Liver (tissue), 8 donors: ENCODE measurements at regions not wholly inside any gene's neighbourhood (a gene's known extent, or its start where the extent isn't known, plus 50 kb on each side); places are given as distances from the start of the nearest gene placed in this dataset.

Experiments used
- DNase-seq: peaks from one replicate; pipeline ENCODE4 v3.0.0-alpha.2; 2017; ENCODE audit warnings: low spot score
- H3K27ac ChIP-seq, 2 donors: one replicate each; pipeline ENCODE4 v1.7.0; 2013; ENCODE audit warnings: inconsistent platforms in 2 of 2, low read length in 2 of 2, control low read depth in 1 of 2, low read depth in 1 of 2, mild to moderate bottlenecking in 1 of 2
- H3K27me3 ChIP-seq, 4 donors: one replicate each; pipeline versions ENCODE4 v1.6.1 to v1.7.0; 2013; ENCODE audit warnings: low read length in 3 of 4, inconsistent platforms in 1 of 4, mild to moderate bottlenecking in 1 of 4, moderate library complexity in 1 of 4; ENCODE audit not compliant: control insufficient read depth in 4 of 4, insufficient read depth in 4 of 4
- H3K36me3 ChIP-seq, 4 donors: one replicate each; pipeline versions ENCODE4 v1.6.1 to v1.7.0; 2013; ENCODE audit warnings: low read length in 3 of 4, mild to moderate bottlenecking in 3 of 4, low read depth in 1 of 4, moderate library complexity in 1 of 4; ENCODE audit not compliant: control insufficient read depth in 4 of 4, insufficient read depth in 3 of 4
- H3K4me1 ChIP-seq, 4 donors: one replicate each; pipeline versions ENCODE4 v1.6.1 to v1.7.0; 2013; ENCODE audit warnings: low read length in 3 of 4, mild to moderate bottlenecking in 3 of 4, moderate library complexity in 1 of 4; ENCODE audit not compliant: control insufficient read depth in 4 of 4, insufficient read depth in 4 of 4
- H3K4me3 ChIP-seq, 3 donors: one replicate each; pipeline versions ENCODE4 v1.6.1 to v1.7.0; 2013; ENCODE audit warnings: low read length in 3 of 3, control low read depth in 1 of 3, low read depth in 1 of 3, mild to moderate bottlenecking in 1 of 3
- H3K9ac ChIP-seq, 2 donors: one replicate each; pipeline ENCODE4 v1.7.0; 2013; ENCODE audit warnings: low read length in 2 of 2, mild to moderate bottlenecking in 2 of 2, moderate library complexity in 2 of 2, control low read depth in 1 of 2, low read depth in 1 of 2
- H3K9me3 ChIP-seq, 4 donors: one replicate each; pipeline versions ENCODE4 v1.6.1 to v1.7.0; 2013; ENCODE audit warnings: low read length in 3 of 4; ENCODE audit not compliant: control insufficient read depth in 4 of 4
- ATF3 ChIP-seq: IDR thresholded peaks from 2 replicates; pipeline ENCODE4 v1.6.1; 2016; ENCODE audit warnings: antibody characterized with exemption
- EGR1 ChIP-seq, 2 donors: IDR thresholded peaks; 2 replicates each; pipeline ENCODE4 v1.6.1; 2016 to 2018; ENCODE audit warnings: antibody characterized with exemption in 2 of 2, low read depth in 2 of 2
- FOXA2 ChIP-seq: IDR thresholded peaks from 2 replicates; pipeline ENCODE4 v1.6.1; 2016; ENCODE audit warnings: antibody characterized with exemption
- GABPA ChIP-seq, 2 donors: IDR thresholded peaks in 1 of 2; conservative IDR thresholded peaks in 1 of 2; 2 replicates each; pipeline ENCODE4 v1.6.1; 2016; ENCODE audit warnings: antibody characterized with exemption in 2 of 2, mild to moderate bottlenecking in 1 of 2, moderate library complexity in 1 of 2
- HNF4A ChIP-seq, 2 donors: conservative IDR thresholded peaks; 2 replicates each; pipeline ENCODE4 v1.6.1; 2016; ENCODE audit warnings: antibody characterized with exemption in 2 of 2, mild to moderate bottlenecking in 2 of 2
- HNF4G ChIP-seq: IDR thresholded peaks from 2 replicates; pipeline ENCODE4 v1.6.1; 2016; ENCODE audit warnings: antibody characterized with exemption
- JUND ChIP-seq, 2 donors: IDR thresholded peaks; 2 replicates each; pipeline ENCODE4 v1.6.1; 2016; ENCODE audit warnings: antibody characterized with exemption in 2 of 2
- NR2F2 ChIP-seq: IDR thresholded peaks from 2 replicates; pipeline ENCODE4 v1.6.1; 2016; ENCODE audit warnings: antibody characterized with exemption
- RAD21 ChIP-seq, 2 donors: IDR thresholded peaks; 2 replicates each; pipeline ENCODE4 v1.6.1; 2016; ENCODE audit warnings: antibody characterized with exemption in 2 of 2, mild to moderate bottlenecking in 2 of 2
- REST ChIP-seq: IDR thresholded peaks from 2 replicates; pipeline ENCODE4 v1.6.1; 2016; ENCODE audit warnings: antibody characterized with exemption, mild to moderate bottlenecking
- RXRA ChIP-seq, 2 donors: IDR thresholded peaks; 2 replicates each; pipeline ENCODE4 v1.6.1; 2017 to 2018; ENCODE audit warnings: antibody characterized with exemption in 2 of 2, mild to moderate bottlenecking in 1 of 2
- SP1 ChIP-seq: IDR thresholded peaks from 2 replicates; pipeline ENCODE4 v1.6.1; 2018; ENCODE audit warnings: antibody characterized with exemption, mild to moderate bottlenecking
- TAF1 ChIP-seq: conservative IDR thresholded peaks from 2 replicates; pipeline ENCODE4 v1.6.1; 2016; ENCODE audit warnings: antibody characterized with exemption, mild to moderate bottlenecking
- YY1 ChIP-seq: IDR thresholded peaks from 2 replicates; pipeline ENCODE4 v1.6.1; 2016; ENCODE audit warnings: antibody characterized with exemption, mild to moderate bottlenecking
- WGBS: extraction: QIAGEN DNeasy Blood & Tissue Kit; methylation state at CpG from one replicate; pipeline ENCODE4 v1.1.7; 2013; 5-methylcytosine and 5-hydroxymethylcytosine counted together
- TF ChIP-seq, protein P1 (sequence below): IDR thresholded peaks from 2 replicates; pipeline ENCODE4 v1.6.1; 2016; ENCODE audit warnings: antibody characterized with exemption
- TF ChIP-seq, protein P2 (sequence below): fragments of 150-350 bp; IDR thresholded peaks from 2 replicates; pipeline ENCODE4 v1.5.1; 2017; ENCODE audit warnings: improper control_type of control experiment, low read depth, low read length; ENCODE audit not compliant: missing input control
- TF ChIP-seq, protein P3 (sequence below): IDR thresholded peaks from 2 replicates; pipeline ENCODE4 v1.6.1; 2016; ENCODE audit warnings: antibody characterized with exemption
- donor health status: healthy.
- donor health status: healthy.
- donor health status: healthy.
- donor health status: healthy.
- donor health status: healthy.

GRCh38 chr2:66995636-66996035 is 401.5 kb upstream of the ETAA1 start:
- Histone ChIP-seq H3K9me3 (no peaks in the 10 kb centered on the region), H3K27ac (no peak overlapping the region), H3K4me3 (no peak overlapping the region), H3K4me1 (no peaks in the 10 kb centered on the region), H3K36me3 (no peaks in the 10 kb centered on the region), H3K27me3 (no peaks in the 10 kb centered on the region), H3K9ac (no peak overlapping the region)
- TF ChIP-seq TAF1 (no peak), GABPA (IDR thresholded peaks at IDR 0.05 in 1 of 2, conservative IDR thresholded peaks at IDR 0.05 in 1 of 2) (no peak), HNF4A (conservative IDR thresholded peaks at IDR 0.05) (no peak), EGR1 (IDR thresholded peaks at IDR 0.05; ENCODE audit: low read depth in 2 of 2) (no peak), FOXA2 (no peak), ATF3 (no peak), RXRA (IDR thresholded peaks at IDR 0.05) (no peak), HNF4G (no peak), JUND (IDR thresholded peaks at IDR 0.05) (no peak), REST (no peak), YY1 (no peak), NR2F2 (no peak), RAD21 (IDR thresholded peaks at IDR 0.05) (no peak)
- TF ChIP-seq, protein P1, sequence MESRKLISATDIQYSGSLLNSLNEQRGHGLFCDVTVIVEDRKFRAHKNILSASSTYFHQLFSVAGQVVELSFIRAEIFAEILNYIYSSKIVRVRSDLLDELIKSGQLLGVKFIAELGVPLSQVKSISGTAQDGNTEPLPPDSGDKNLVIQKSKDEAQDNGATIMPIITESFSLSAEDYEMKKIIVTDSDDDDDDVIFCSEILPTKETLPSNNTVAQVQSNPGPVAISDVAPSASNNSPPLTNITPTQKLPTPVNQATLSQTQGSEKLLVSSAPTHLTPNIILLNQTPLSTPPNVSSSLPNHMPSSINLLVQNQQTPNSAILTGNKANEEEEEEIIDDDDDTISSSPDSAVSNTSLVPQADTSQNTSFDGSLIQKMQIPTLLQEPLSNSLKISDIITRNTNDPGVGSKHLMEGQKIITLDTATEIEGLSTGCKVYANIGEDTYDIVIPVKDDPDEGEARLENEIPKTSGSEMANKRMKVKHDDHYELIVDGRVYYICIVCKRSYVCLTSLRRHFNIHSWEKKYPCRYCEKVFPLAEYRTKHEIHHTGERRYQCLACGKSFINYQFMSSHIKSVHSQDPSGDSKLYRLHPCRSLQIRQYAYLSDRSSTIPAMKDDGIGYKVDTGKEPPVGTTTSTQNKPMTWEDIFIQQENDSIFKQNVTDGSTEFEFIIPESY, result no peak
- 93% methylated on average over 3 of the region's 3 CpGs for WGBS
- DNase-seq, result no peak

- H3K9ac ChIP-seq, result no peak overlapping the region
- no peaks in the 10 kb centered on the region for H3K9me3 ChIP-seq
- no peak overlapping the region for H3K27ac ChIP-seq
- H3K4me3 ChIP-seq, result no peak overlapping the region
- H3K36me3 ChIP-seq, result no peaks in the 10 kb centered on the region
- DNase-seq, result no peak
- WGBS, result 89% methylated on average over 5 of the region's 5 CpGs
- H3K4me1 ChIP-seq, result no peaks in the 10 kb centered on the region
- TF ChIP-seq SP1 (no peak), YY1 (no peak), RXRA (IDR thresholded peaks at IDR 0.05) (no peak), HNF4A (conservative IDR thresholded peaks at IDR 0.05) (no peak)
- TF ChIP-seq, protein P2, sequence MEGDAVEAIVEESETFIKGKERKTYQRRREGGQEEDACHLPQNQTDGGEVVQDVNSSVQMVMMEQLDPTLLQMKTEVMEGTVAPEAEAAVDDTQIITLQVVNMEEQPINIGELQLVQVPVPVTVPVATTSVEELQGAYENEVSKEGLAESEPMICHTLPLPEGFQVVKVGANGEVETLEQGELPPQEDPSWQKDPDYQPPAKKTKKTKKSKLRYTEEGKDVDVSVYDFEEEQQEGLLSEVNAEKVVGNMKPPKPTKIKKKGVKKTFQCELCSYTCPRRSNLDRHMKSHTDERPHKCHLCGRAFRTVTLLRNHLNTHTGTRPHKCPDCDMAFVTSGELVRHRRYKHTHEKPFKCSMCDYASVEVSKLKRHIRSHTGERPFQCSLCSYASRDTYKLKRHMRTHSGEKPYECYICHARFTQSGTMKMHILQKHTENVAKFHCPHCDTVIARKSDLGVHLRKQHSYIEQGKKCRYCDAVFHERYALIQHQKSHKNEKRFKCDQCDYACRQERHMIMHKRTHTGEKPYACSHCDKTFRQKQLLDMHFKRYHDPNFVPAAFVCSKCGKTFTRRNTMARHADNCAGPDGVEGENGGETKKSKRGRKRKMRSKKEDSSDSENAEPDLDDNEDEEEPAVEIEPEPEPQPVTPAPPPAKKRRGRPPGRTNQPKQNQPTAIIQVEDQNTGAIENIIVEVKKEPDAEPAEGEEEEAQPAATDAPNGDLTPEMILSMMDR, result no peak
- TF ChIP-seq, protein P3, sequence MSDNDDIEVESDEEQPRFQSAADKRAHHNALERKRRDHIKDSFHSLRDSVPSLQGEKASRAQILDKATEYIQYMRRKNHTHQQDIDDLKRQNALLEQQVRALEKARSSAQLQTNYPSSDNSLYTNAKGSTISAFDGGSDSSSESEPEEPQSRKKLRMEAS, result no peak
- TF ChIP-seq, protein P1, result no peak
- H3K27me3 ChIP-seq, result peaks cover 0 to 3% (median 0%) of the 10 kb centered on the region in 4 donors
Measured at GRCh38 chr2:67002618-67003371, 394.3 kb upstream of the ETAA1 start.
